DOHH2 (cell line): ENCODE measurements at regions not wholly inside any gene's neighbourhood (a gene's known extent, or its start where the extent isn't known, plus 50 kb on each side); places are given as distances from the start of the nearest gene placed in this dataset.

ENCODE experiments used
- H3F3A ChIP-seq: fragments of 200-600 bp; sonication (generic), shearing (Covaris generic); 2 replicates; pipeline ENCODE4 v1.6.0; 2016; ENCODE audit warnings: antibody characterized with exemption, mild to moderate bottlenecking; ENCODE audit not compliant: control insufficient read depth, insufficient read depth
- H3K27ac ChIP-seq: fragments of 200-600 bp; sonication (generic); 2 replicates; pipeline ENCODE4 v1.5.1; 2014; ENCODE audit warnings: low read depth, mild to moderate bottlenecking, low read length, moderate library complexity
- H3K27me3 ChIP-seq: fragments of 200-600 bp; sonication (generic); 2 replicates; pipeline ENCODE4 v1.6.1; 2014; ENCODE audit warnings: mild to moderate bottlenecking, low read length, mixed read lengths; ENCODE audit not compliant: control insufficient read depth
- H3K36me3 ChIP-seq: fragments of 200-600 bp; sonication (generic); 2 replicates; pipeline ENCODE4 v1.6.1; 2014; ENCODE audit warnings: mild to moderate bottlenecking, low read length, moderate library complexity, mixed read lengths; ENCODE audit not compliant: control insufficient read depth
- H3K4me1 ChIP-seq: fragments of 200-600 bp; sonication (generic); 2 replicates; pipeline ENCODE4 v1.6.1; 2014; ENCODE audit warnings: mild to moderate bottlenecking, low read length, mixed read lengths; ENCODE audit not compliant: control insufficient read depth
- H3K4me2 ChIP-seq: fragments of 200-600 bp; sonication (generic); 2 replicates; pipeline ENCODE4 v1.6.0; 2014; ENCODE audit warnings: mild to moderate bottlenecking, low read length, moderate library complexity
- H3K4me3 ChIP-seq: fragments of 200-600 bp; sonication (generic); 2 replicates; pipeline ENCODE4 v1.5.1; 2014; ENCODE audit warnings: mild to moderate bottlenecking, low read length, mixed read lengths
- H3K79me2 ChIP-seq: fragments of 200-600 bp; sonication (generic); 2 replicates; pipeline ENCODE4 v1.6.1; 2014; ENCODE audit warnings: mild to moderate bottlenecking, low read length, mixed read lengths; ENCODE audit not compliant: control insufficient read depth
- H3K9me2 ChIP-seq: fragments of 200-600 bp; sonication (generic); replicated peaks from 2 replicates; pipeline ENCODE4 v1.6.1; 2014; ENCODE audit warnings: mild to moderate bottlenecking, low read length, mixed read lengths; ENCODE audit not compliant: control insufficient read depth
- H3K9me3 ChIP-seq: fragments of 200-600 bp; sonication (generic); 2 replicates; pipeline ENCODE4 v1.6.1; 2014; ENCODE audit warnings: antibody characterized with exemption, low read length, mixed read lengths; ENCODE audit not compliant: control insufficient read depth, insufficient read depth
- H4K20me1 ChIP-seq: fragments of 200-600 bp; sonication (generic); 2 replicates; pipeline ENCODE4 v1.6.0; 2014; ENCODE audit warnings: low read depth, mild to moderate bottlenecking, antibody characterized with exemption, low read length, moderate library complexity; ENCODE audit not compliant: control insufficient read depth, insufficient read depth
- CTCF ChIP-seq: fragments of 200-600 bp; sonication (generic); IDR thresholded peaks from one replicate; pipeline ENCODE4 v1.5.1; 2014; ENCODE audit warnings: antibody characterized with exemption, mild to moderate bottlenecking, low read depth, low read length; ENCODE audit not compliant: poor library complexity, severe bottlenecking
- EZH2phosphoT487 ChIP-seq: fragments of 200-600 bp; sonication (generic); IDR thresholded peaks from 2 replicates; pipeline ENCODE4 v1.6.1; 2017; ENCODE audit warnings: borderline replicate concordance, mild to moderate bottlenecking, antibody characterized with exemption, low read length, moderate library complexity, mixed read lengths

- Histone ChIP-seq H3K27me3 (peaks cover 4% of the 10 kb centered on the region), H3K79me2 (no peaks in the 10 kb centered on the region), H3K9me2 (no peaks in the 10 kb centered on the region), H3K9me3 (no peaks in the 10 kb centered on the region), H3K27ac (no peak overlapping the region), H3K4me2 (no peak overlapping the region), H3K36me3 (no peaks in the 10 kb centered on the region), H3K4me1 (peaks cover 3% of the 10 kb centered on the region; the same call in 1 of the 2 replicates), H3F3A (no peaks in the 10 kb centered on the region), H3K4me3 (no peak overlapping the region), H4K20me1 (no peaks in the 10 kb centered on the region)
- TF ChIP-seq CTCF: no peak
- TF ChIP-seq EZH2phosphoT487: no peak
Observed at GRCh38 chr9:105047742-105048041, 119.7 kb upstream of the ABCA1 start.

- no peaks in the 10 kb centered on the region for H3K9me2 ChIP-seq
- no peaks in the 10 kb centered on the region for H3K4me1 ChIP-seq
- TF ChIP-seq CTCF (no peak), EZH2phosphoT487 (no peak)
- no peaks in the 10 kb centered on the region for H3K79me2 ChIP-seq
- H3K4me2 ChIP-seq: no peak overlapping the region
- no peaks in the 10 kb centered on the region for H3K36me3 ChIP-seq
- peaks cover 4% of the 10 kb centered on the region for H3K27me3 ChIP-seq
- no peak overlapping the region for H3K4me3 ChIP-seq
- no peaks in the 10 kb centered on the region for H4K20me1 ChIP-seq
- no peaks in the 10 kb centered on the region for H3F3A ChIP-seq
- H3K9me3 ChIP-seq: no peaks in the 10 kb centered on the region
- H3K27ac ChIP-seq: no peak overlapping the region
Observed at GRCh38 chr9:105048331-105048730, 120.4 kb upstream of the ABCA1 start.

- no peaks in the 10 kb centered on the region for H3K9me3 ChIP-seq
- H3F3A ChIP-seq: no peaks in the 10 kb centered on the region
- H4K20me1 ChIP-seq: no peaks in the 10 kb centered on the region
- no peak overlapping the region for H3K4me3 ChIP-seq
- peaks cover 6% of the 10 kb centered on the region for H3K27me3 ChIP-seq
- TF ChIP-seq EZH2phosphoT487: no peak
- TF ChIP-seq CTCF: no peak
- H3K79me2 ChIP-seq: no peaks in the 10 kb centered on the region
- H3K4me2 ChIP-seq: no peak overlapping the region
- no peaks in the 10 kb centered on the region for H3K9me2 ChIP-seq
- H3K36me3 ChIP-seq: no peaks in the 10 kb centered on the region
- no peak overlapping the region for H3K27ac ChIP-seq
- H3K4me1 ChIP-seq: no peaks in the 10 kb centered on the region
Observed at GRCh38 chr9:105050296-105050695, 122.3 kb upstream of the ABCA1 start.

- no peaks in the 10 kb centered on the region for H3K9me3 ChIP-seq
- H3K27me3 ChIP-seq: peaks cover 6% of the 10 kb centered on the region
- H3K27ac ChIP-seq: no peak overlapping the region
- H3K79me2 ChIP-seq: no peaks in the 10 kb centered on the region
- no peaks in the 10 kb centered on the region for H3K4me1 ChIP-seq
- no peak overlapping the region for H3K4me3 ChIP-seq
- H3F3A ChIP-seq: no peaks in the 10 kb centered on the region
- no peak overlapping the region for H3K4me2 ChIP-seq
- H3K36me3 ChIP-seq: no peaks in the 10 kb centered on the region
- H3K9me2 ChIP-seq: no peaks in the 10 kb centered on the region
- TF ChIP-seq CTCF (no peak), EZH2phosphoT487 (no peak)
- no peaks in the 10 kb centered on the region for H4K20me1 ChIP-seq
Observed at GRCh38 chr9:105051897-105052296, 123.9 kb upstream of the ABCA1 start.
